ENCODE measurements at regions not wholly inside any gene's neighbourhood (a gene's known extent, or its start where the extent isn't known, plus 50 kb on each side); places are given as distances from the start of the nearest gene placed in this dataset.

GRCh38 chr20:43375591-43375990 is 82.1 kb upstream of the SRSF6 start:
- no peak for TF ChIP-seq EZH2 (IDR thresholded peaks at IDR 0.05; ENCODE audit: borderline replicate concordance, insufficient read depth, low read length, poor library complexity, severe bottlenecking)
- no peak for TF ChIP-seq EP300 (conservative IDR thresholded peaks at IDR 0.05; ENCODE audit: poor library complexity, severe bottlenecking)
- TF ChIP-seq TAF1 (IDR thresholded peaks at IDR 0.05; ENCODE audit: low read depth) = no peak
- TF ChIP-seq RAD21 (conservative IDR thresholded peaks at IDR 0.05) = no peak
- no peak for TF ChIP-seq SMC3 (conservative IDR thresholded peaks at IDR 0.05; ENCODE audit: poor library complexity)
- no peak for TF ChIP-seq MXI1 (conservative IDR thresholded peaks at IDR 0.05; ENCODE audit: poor library complexity, severe bottlenecking)
- TF ChIP-seq POLR2AphosphoS5 (IDR thresholded peaks at IDR 0.05) = no peak
- TF ChIP-seq CTCF (IDR thresholded peaks at IDR 0.05; ENCODE audit: poor library complexity, severe bottlenecking) = no peak
- TF ChIP-seq REST (IDR thresholded peaks at IDR 0.05; ENCODE audit: borderline replicate concordance) = no peak
- Histone ChIP-seq H3K9me3 (ENCODE audit: low read length) (no peaks in the 10 kb centered on the region), H3K27me3 (ENCODE audit: insufficient read depth, low read depth, low read length) (no peaks in the 10 kb centered on the region), H3F3A (ENCODE audit: insufficient read depth, low read length, poor library complexity, severe bottlenecking) (no peaks in the 10 kb centered on the region), H3K36me3 (ENCODE audit: insufficient read depth, low read length) (no peaks in the 10 kb centered on the region), H3K4me2 (ENCODE audit: low read length) (no peak overlapping the region), H3K79me2 (replicated peaks; ENCODE audit: insufficient read depth, low read length) (no peaks in the 10 kb centered on the region), H4K20me1 (ENCODE audit: insufficient read depth) (no peaks in the 10 kb centered on the region), H3K4me3 (ENCODE audit: low read length) (no peak overlapping the region), H3K27ac (ENCODE audit: low read length) (no peak overlapping the region), H2AFZ (ENCODE audit: low read depth, low read length) (no peak overlapping the region), H3K9me2 (ENCODE audit: insufficient read depth, low read length) (no peaks in the 10 kb centered on the region), H3K9ac (ENCODE audit: low read length) (no peak overlapping the region)

- Histone ChIP-seq H4K20me1 (ENCODE audit: insufficient read depth) (no peaks in the 10 kb centered on the region), H3K79me2 (replicated peaks; ENCODE audit: insufficient read depth, low read length) (no peaks in the 10 kb centered on the region), H3K4me3 (ENCODE audit: low read length) (no peak overlapping the region), H3K27me3 (ENCODE audit: insufficient read depth, low read depth, low read length) (no peaks in the 10 kb centered on the region), H3K4me2 (ENCODE audit: low read length) (no peak overlapping the region), H3K9ac (ENCODE audit: low read length) (no peak overlapping the region), H3K9me3 (ENCODE audit: low read length) (no peaks in the 10 kb centered on the region), H3F3A (ENCODE audit: insufficient read depth, low read length, poor library complexity, severe bottlenecking) (no peaks in the 10 kb centered on the region), H2AFZ (ENCODE audit: low read depth, low read length) (no peak overlapping the region), H3K27ac (ENCODE audit: low read length) (no peak overlapping the region), H3K9me2 (ENCODE audit: insufficient read depth, low read length) (no peaks in the 10 kb centered on the region), H3K36me3 (ENCODE audit: insufficient read depth, low read length) (no peaks in the 10 kb centered on the region)
- TF ChIP-seq EZH2 (IDR thresholded peaks at IDR 0.05; ENCODE audit: borderline replicate concordance, insufficient read depth, low read length, poor library complexity, severe bottlenecking) = no peak
Measured at GRCh38 chr20:43372051-43372450, 85.6 kb upstream of the SRSF6 start.

- Histone ChIP-seq H3F3A (ENCODE audit: insufficient read depth, low read length, poor library complexity, severe bottlenecking) (no peaks in the 10 kb centered on the region), H3K9ac (ENCODE audit: low read length) (no peak overlapping the region), H3K9me2 (ENCODE audit: insufficient read depth, low read length) (no peaks in the 10 kb centered on the region), H3K4me3 (ENCODE audit: low read length) (no peak overlapping the region), H4K20me1 (ENCODE audit: insufficient read depth) (no peaks in the 10 kb centered on the region), H2AFZ (ENCODE audit: low read depth, low read length) (no peak overlapping the region), H3K79me2 (replicated peaks; ENCODE audit: insufficient read depth, low read length) (no peaks in the 10 kb centered on the region), H3K27me3 (ENCODE audit: insufficient read depth, low read depth, low read length) (no peaks in the 10 kb centered on the region), H3K9me3 (ENCODE audit: low read length) (no peaks in the 10 kb centered on the region), H3K4me2 (ENCODE audit: low read length) (no peak overlapping the region), H3K27ac (ENCODE audit: low read length) (no peak overlapping the region), H3K36me3 (ENCODE audit: insufficient read depth, low read length) (no peaks in the 10 kb centered on the region)
- no peak for TF ChIP-seq TAF1 (IDR thresholded peaks at IDR 0.05; ENCODE audit: low read depth)
- no peak for TF ChIP-seq SMC3 (conservative IDR thresholded peaks at IDR 0.05; ENCODE audit: poor library complexity)
- no peak for TF ChIP-seq EZH2 (IDR thresholded peaks at IDR 0.05; ENCODE audit: borderline replicate concordance, insufficient read depth, low read length, poor library complexity, severe bottlenecking)
- no peak for TF ChIP-seq CTCF (IDR thresholded peaks at IDR 0.05; ENCODE audit: poor library complexity, severe bottlenecking)
- TF ChIP-seq POLR2AphosphoS5 (IDR thresholded peaks at IDR 0.05) = no peak
- no peak for TF ChIP-seq EP300 (conservative IDR thresholded peaks at IDR 0.05; ENCODE audit: poor library complexity, severe bottlenecking)
- TF ChIP-seq REST (IDR thresholded peaks at IDR 0.05; ENCODE audit: borderline replicate concordance) = no peak
- TF ChIP-seq RAD21 (conservative IDR thresholded peaks at IDR 0.05) = no peak
- TF ChIP-seq MXI1 (conservative IDR thresholded peaks at IDR 0.05; ENCODE audit: poor library complexity, severe bottlenecking) = no peak
Measured at GRCh38 chr20:43365691-43366090, 92.0 kb upstream of the SRSF6 start.

Measured in neural cell (in vitro differentiated cells).